ENCODE measurements at regions not wholly inside any gene's neighbourhood (a gene's known extent, or its start where the extent isn't known, plus 50 kb on each side); places are given as distances from the start of the nearest gene placed in this dataset.

- Histone ChIP-seq H3K4me1 (ENCODE audit: control insufficient read depth, insufficient read depth, low read length) (peaks cover 12% of the 10 kb centered on the region), H3K27ac (ENCODE audit: low read depth, low read length) (no peak overlapping the region), H3K4me3 (ENCODE audit: low read depth, low read length) (no peak overlapping the region), H3K27me3 (ENCODE audit: control insufficient read depth, insufficient read depth, low read length) (no peaks in the 10 kb centered on the region), H3K36me3 (ENCODE audit: control insufficient read depth, insufficient read depth, low read length) (no peaks in the 10 kb centered on the region), H3K9me3 (ENCODE audit: control insufficient read depth, insufficient read depth, low read length) (no peaks in the 10 kb centered on the region), H3K9ac (ENCODE audit: low read depth, low read length) (no peak overlapping the region)
Measured at GRCh38 chr2:217204358-217204757, 344.5 kb upstream of the TNP1 start.

DNA sequence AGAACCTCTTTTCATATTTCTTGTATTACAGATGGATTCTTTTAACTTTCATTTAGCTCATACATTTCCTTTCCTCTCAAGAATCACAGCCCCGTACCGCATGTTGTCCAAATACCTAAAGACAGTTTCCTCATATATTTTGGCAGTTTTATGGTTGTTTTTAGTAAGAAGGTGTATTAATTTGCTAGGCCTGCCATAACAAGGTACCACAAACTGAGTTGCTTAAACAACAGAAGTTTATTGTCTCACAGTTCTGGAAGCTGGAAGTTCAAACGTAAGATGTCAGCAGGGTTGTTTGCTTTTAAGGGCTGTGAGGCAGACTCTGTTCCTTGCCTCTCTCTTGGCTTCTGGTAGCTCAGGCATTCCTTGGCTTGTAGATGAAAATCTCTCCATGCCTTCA is 343.2 kb upstream of the TNP1 start:
- no peaks in the 10 kb centered on the region for H3K9me3 ChIP-seq (ENCODE audit: control insufficient read depth, insufficient read depth, low read length)
- H3K4me3 ChIP-seq (ENCODE audit: low read depth, low read length) = no peak overlapping the region
- H3K9ac ChIP-seq (ENCODE audit: low read depth, low read length) = no peak overlapping the region
- no peak overlapping the region for H3K27ac ChIP-seq (ENCODE audit: low read depth, low read length)
- H3K4me1 ChIP-seq (ENCODE audit: control insufficient read depth, insufficient read depth, low read length) = no peaks in the 10 kb centered on the region; the same call in 1 of the 2 replicates
- no peaks in the 10 kb centered on the region for H3K36me3 ChIP-seq (ENCODE audit: control insufficient read depth, insufficient read depth, low read length)
- no peaks in the 10 kb centered on the region for H3K27me3 ChIP-seq (ENCODE audit: control insufficient read depth, insufficient read depth, low read length)

- Histone ChIP-seq H3K4me3 (ENCODE audit: low read depth, low read length) (no peak overlapping the region), H3K36me3 (ENCODE audit: control insufficient read depth, insufficient read depth, low read length) (no peaks in the 10 kb centered on the region), H3K9me3 (ENCODE audit: control insufficient read depth, insufficient read depth, low read length) (no peaks in the 10 kb centered on the region), H3K4me1 (ENCODE audit: control insufficient read depth, insufficient read depth, low read length) (no peaks in the 10 kb centered on the region), H3K27ac (ENCODE audit: low read depth, low read length) (no peak overlapping the region), H3K27me3 (ENCODE audit: control insufficient read depth, insufficient read depth, low read length) (no peaks in the 10 kb centered on the region), H3K9ac (ENCODE audit: low read depth, low read length) (no peak overlapping the region)
Measured at GRCh38 chr2:217199255-217199630, 339.4 kb upstream of the TNP1 start.

- H3K36me3 ChIP-seq (ENCODE audit: control insufficient read depth, insufficient read depth, low read length) = no peaks in the 10 kb centered on the region
Measured at GRCh38 chr2:217195658-217196446, 336.0 kb upstream of the TNP1 start.

DNA sequence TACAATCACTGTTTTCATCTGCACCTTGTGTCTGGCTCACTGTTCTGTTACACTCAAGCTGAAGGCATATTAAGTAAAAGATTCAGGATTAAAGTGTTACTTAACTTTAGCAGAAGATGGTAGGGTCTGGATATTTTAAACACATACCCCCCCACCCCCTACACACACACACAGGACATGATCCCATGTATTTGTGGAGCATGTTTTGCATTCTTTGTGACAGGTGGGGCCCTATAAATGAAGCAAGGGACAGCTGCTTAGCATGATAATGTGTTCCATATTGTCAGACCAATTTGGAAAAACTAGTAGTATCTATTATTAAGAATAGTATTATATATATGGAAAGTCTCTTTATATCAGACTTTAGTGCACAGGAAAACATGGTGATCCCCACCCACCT is 335.2 kb upstream of the TNP1 start:
- H3K36me3 ChIP-seq (ENCODE audit: control insufficient read depth, insufficient read depth, low read length) = no peaks in the 10 kb centered on the region
- no peak overlapping the region for H3K4me3 ChIP-seq (ENCODE audit: low read depth, low read length)
- no peaks in the 10 kb centered on the region for H3K9me3 ChIP-seq (ENCODE audit: control insufficient read depth, insufficient read depth, low read length)
- no peak overlapping the region for H3K27ac ChIP-seq (ENCODE audit: low read depth, low read length)
- no peaks in the 10 kb centered on the region for H3K4me1 ChIP-seq (ENCODE audit: control insufficient read depth, insufficient read depth, low read length)
- no peaks in the 10 kb centered on the region for H3K27me3 ChIP-seq (ENCODE audit: control insufficient read depth, insufficient read depth, low read length)
- H3K9ac ChIP-seq (ENCODE audit: low read depth, low read length) = no peak overlapping the region

More at GRCh38 chr2:217195658-217196446, 336.0 kb upstream of the TNP1 start:
- H3K27ac ChIP-seq (ENCODE audit: low read depth, low read length) = no peak overlapping the region
- H3K27me3 ChIP-seq (ENCODE audit: control insufficient read depth, insufficient read depth, low read length) = no peaks in the 10 kb centered on the region
- no peak overlapping the region for H3K9ac ChIP-seq (ENCODE audit: low read depth, low read length)
- H3K9me3 ChIP-seq (ENCODE audit: control insufficient read depth, insufficient read depth, low read length) = no peaks in the 10 kb centered on the region
- no peaks in the 10 kb centered on the region for H3K4me1 ChIP-seq (ENCODE audit: control insufficient read depth, insufficient read depth, low read length)
- H3K4me3 ChIP-seq (ENCODE audit: low read depth, low read length) = no peak overlapping the region

DNA sequence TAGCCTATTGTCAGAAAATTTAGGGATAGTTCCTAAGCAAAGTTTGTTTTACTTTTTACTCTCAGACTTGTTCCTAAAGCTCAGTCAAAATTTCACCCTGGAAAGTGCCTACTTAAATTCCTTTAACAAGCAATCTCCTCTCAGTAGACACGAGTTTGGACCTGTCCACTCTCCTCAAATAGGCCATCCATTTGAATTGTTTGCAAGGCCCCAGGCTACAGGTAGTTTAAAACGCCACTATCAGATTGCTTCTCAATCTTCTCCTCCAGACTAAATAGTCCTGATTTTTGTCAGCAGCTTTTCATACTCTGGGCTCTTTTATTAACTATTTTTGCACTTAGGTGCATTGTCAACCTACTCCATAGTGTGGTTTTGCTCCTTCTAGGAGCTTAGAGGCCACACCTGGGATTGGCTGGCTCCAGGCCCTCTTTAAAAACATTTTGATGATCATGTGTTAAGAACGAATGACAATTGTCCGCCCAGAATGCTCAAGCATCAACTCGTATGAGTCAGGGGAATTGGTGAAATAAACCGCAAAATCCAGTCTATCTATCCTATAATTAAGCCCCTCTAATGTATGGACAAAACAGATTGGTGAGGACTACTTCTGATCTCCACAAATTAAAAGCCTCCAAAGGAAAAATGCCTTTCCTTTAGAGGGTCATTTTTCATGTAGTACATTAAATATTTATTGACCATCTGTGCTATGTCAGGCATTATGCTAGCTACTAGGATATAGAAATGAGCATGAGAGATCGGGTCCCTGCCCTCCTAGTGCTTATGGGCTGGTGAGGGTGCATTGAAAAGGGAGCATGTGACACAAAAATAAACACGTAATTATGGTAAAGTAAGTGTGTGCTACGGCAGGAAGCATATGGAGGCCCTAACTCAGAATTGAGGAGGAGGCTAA is 333.8 kb upstream of the TNP1 start:
- no peak overlapping the region for H3K4me3 ChIP-seq (ENCODE audit: low read depth, low read length)
- H3K9ac ChIP-seq (ENCODE audit: low read depth, low read length) = no peak overlapping the region
- H3K27me3 ChIP-seq (ENCODE audit: control insufficient read depth, insufficient read depth, low read length) = no peaks in the 10 kb centered on the region
- no peaks in the 10 kb centered on the region for H3K36me3 ChIP-seq (ENCODE audit: control insufficient read depth, insufficient read depth, low read length)
- H3K27ac ChIP-seq (ENCODE audit: low read depth, low read length) = no peak overlapping the region
- H3K9me3 ChIP-seq (ENCODE audit: control insufficient read depth, insufficient read depth, low read length) = no peaks in the 10 kb centered on the region
- no peaks in the 10 kb centered on the region for H3K4me1 ChIP-seq (ENCODE audit: control insufficient read depth, insufficient read depth, low read length)

- no peaks in the 10 kb centered on the region for H3K4me1 ChIP-seq (ENCODE audit: control insufficient read depth, insufficient read depth, low read length)
- no peaks in the 10 kb centered on the region for H3K36me3 ChIP-seq (ENCODE audit: control insufficient read depth, insufficient read depth, low read length)
- H3K9ac ChIP-seq (ENCODE audit: low read depth, low read length) = no peak overlapping the region
- no peak overlapping the region for H3K4me3 ChIP-seq (ENCODE audit: low read depth, low read length)
- H3K9me3 ChIP-seq (ENCODE audit: control insufficient read depth, insufficient read depth, low read length) = no peaks in the 10 kb centered on the region
- no peak overlapping the region for H3K27ac ChIP-seq (ENCODE audit: low read depth, low read length)
- H3K27me3 ChIP-seq (ENCODE audit: control insufficient read depth, insufficient read depth, low read length) = no peaks in the 10 kb centered on the region
Measured at GRCh38 chr2:217192366-217192765, 332.5 kb upstream of the TNP1 start.

- H3K36me3 ChIP-seq (ENCODE audit: control insufficient read depth, insufficient read depth, low read length) = no peaks in the 10 kb centered on the region
- no peak overlapping the region for H3K9ac ChIP-seq (ENCODE audit: low read depth, low read length)
- H3K27me3 ChIP-seq (ENCODE audit: control insufficient read depth, insufficient read depth, low read length) = no peaks in the 10 kb centered on the region
- no peaks in the 10 kb centered on the region for H3K9me3 ChIP-seq (ENCODE audit: control insufficient read depth, insufficient read depth, low read length)
- no peaks in the 10 kb centered on the region for H3K4me1 ChIP-seq (ENCODE audit: control insufficient read depth, insufficient read depth, low read length)
- H3K27ac ChIP-seq (ENCODE audit: low read depth, low read length) = no peak overlapping the region
- no peak overlapping the region for H3K4me3 ChIP-seq (ENCODE audit: low read depth, low read length)
Measured at GRCh38 chr2:217189747-217190146, 329.9 kb upstream of the TNP1 start.

DNA sequence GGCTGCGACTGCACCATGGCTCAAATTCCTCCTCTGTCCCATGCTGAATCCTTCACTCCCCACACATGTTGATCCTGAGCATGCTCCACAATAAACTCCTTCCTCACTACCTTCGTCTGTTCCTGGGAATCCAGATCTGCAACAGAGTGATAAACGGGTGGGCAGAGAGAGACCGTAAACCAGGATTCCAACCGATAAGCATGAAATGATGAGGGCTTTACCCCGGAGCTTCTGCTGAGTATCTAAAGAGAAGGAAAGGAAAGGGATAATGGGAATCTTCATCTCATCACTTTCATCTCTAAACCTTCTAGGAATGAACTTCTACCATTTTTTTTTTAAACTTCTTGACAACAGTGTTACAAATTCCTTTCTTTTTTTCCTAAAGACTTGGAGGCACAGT is 329.3 kb upstream of the TNP1 start:
- no peaks in the 10 kb centered on the region for H3K27me3 ChIP-seq (ENCODE audit: control insufficient read depth, insufficient read depth, low read length)
- H3K4me3 ChIP-seq (ENCODE audit: low read depth, low read length) = no peak overlapping the region
- no peak overlapping the region for H3K27ac ChIP-seq (ENCODE audit: low read depth, low read length)
- H3K9ac ChIP-seq (ENCODE audit: low read depth, low read length) = no peak overlapping the region
- no peaks in the 10 kb centered on the region for H3K36me3 ChIP-seq (ENCODE audit: control insufficient read depth, insufficient read depth, low read length)
- H3K4me1 ChIP-seq (ENCODE audit: control insufficient read depth, insufficient read depth, low read length) = no peaks in the 10 kb centered on the region
- no peaks in the 10 kb centered on the region for H3K9me3 ChIP-seq (ENCODE audit: control insufficient read depth, insufficient read depth, low read length)

GRCh38 chr2:217186668-217187159 is 326.9 kb upstream of the TNP1 start:
- H3K4me1 ChIP-seq (ENCODE audit: control insufficient read depth, insufficient read depth, low read length) = no peaks in the 10 kb centered on the region

DNA sequence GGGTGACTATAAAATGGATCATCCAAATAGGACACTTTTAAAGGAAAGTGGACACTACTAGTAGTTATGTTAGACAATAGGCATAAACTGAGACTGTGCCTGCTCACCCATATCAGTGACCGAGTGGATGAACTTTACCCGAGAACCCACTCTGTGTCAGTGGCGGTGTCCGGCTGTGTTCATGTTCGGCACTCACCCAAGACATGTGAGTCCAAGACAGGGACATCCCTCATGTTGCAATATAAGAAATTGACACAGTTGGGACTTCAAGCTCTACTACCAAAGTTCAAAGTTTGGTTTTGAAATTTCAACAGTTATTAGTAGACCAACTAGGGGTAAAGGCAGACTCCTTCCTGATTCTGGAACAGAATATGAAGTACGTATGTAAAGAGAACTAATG is 326.3 kb upstream of the TNP1 start:
- Histone ChIP-seq H3K4me3 (ENCODE audit: low read depth, low read length) (no peak overlapping the region), H3K27ac (ENCODE audit: low read depth, low read length) (no peak overlapping the region), H3K9me3 (ENCODE audit: control insufficient read depth, insufficient read depth, low read length) (no peaks in the 10 kb centered on the region), H3K4me1 (ENCODE audit: control insufficient read depth, insufficient read depth, low read length) (no peaks in the 10 kb centered on the region), H3K9ac (ENCODE audit: low read depth, low read length) (no peak overlapping the region), H3K36me3 (ENCODE audit: control insufficient read depth, insufficient read depth, low read length) (no peaks in the 10 kb centered on the region), H3K27me3 (ENCODE audit: control insufficient read depth, insufficient read depth, low read length) (no peaks in the 10 kb centered on the region)

More at GRCh38 chr2:217186668-217187159, 326.9 kb upstream of the TNP1 start:
- no peak overlapping the region for H3K27ac ChIP-seq (ENCODE audit: low read depth, low read length)
- no peaks in the 10 kb centered on the region for H3K9me3 ChIP-seq (ENCODE audit: control insufficient read depth, insufficient read depth, low read length)
- H3K27me3 ChIP-seq (ENCODE audit: control insufficient read depth, insufficient read depth, low read length) = no peaks in the 10 kb centered on the region
- H3K4me3 ChIP-seq (ENCODE audit: low read depth, low read length) = no peak overlapping the region
- H3K36me3 ChIP-seq (ENCODE audit: control insufficient read depth, insufficient read depth, low read length) = no peaks in the 10 kb centered on the region
- H3K9ac ChIP-seq (ENCODE audit: low read depth, low read length) = no peak overlapping the region
